Transverse colon (tissue), 4 donors: ENCODE measurements at regions not wholly inside any gene's neighbourhood (a gene's known extent, or its start where the extent isn't known, plus 50 kb on each side); places are given as distances from the start of the nearest gene placed in this dataset.

Source experiments
- DNase-seq: peaks from one replicate; pipeline ENCODE4 v3.0.0-alpha.2; 2019
- H3K27ac ChIP-seq, 4 donors: fragments of 200-600 bp; sonication (generic); 2 replicates each; pipeline ENCODE4 v1.5.1; 2016 to 2018; ENCODE audit warnings: inconsistent platforms in 4 of 4
- H3K27me3 ChIP-seq: fragments of 200-600 bp; sonication (generic); 2 replicates; pipeline ENCODE4 v1.5.1; 2017; ENCODE audit warnings: inconsistent platforms
- H3K36me3 ChIP-seq, 4 donors: fragments of 200-600 bp; sonication (generic); 2 replicates each; pipeline ENCODE4 v1.5.1; 2017 to 2019; ENCODE audit warnings: inconsistent platforms in 4 of 4
- H3K4me1 ChIP-seq, 4 donors: fragments of 200-600 bp; sonication (generic); 2 replicates each; pipeline ENCODE4 v1.5.1; 2017 to 2020; ENCODE audit warnings: inconsistent platforms in 4 of 4
- H3K4me3 ChIP-seq, 4 donors: fragments of 200-600 bp; sonication (generic); 1 replicate in 1 of 4; 2 replicates in 3 of 4; pipeline versions ENCODE4 v1.5.1 to v1.6.1; 2017 to 2019; ENCODE audit warnings: inconsistent platforms in 4 of 4
- H3K9me3 ChIP-seq, 2 donors: fragments of 200-600 bp; sonication (generic); 2 replicates each; pipeline ENCODE4 v1.5.1; 2017 to 2019; ENCODE audit warnings: inconsistent platforms in 2 of 2
- EP300 ChIP-seq: sonication (generic); formaldehyde crosslinking; IDR thresholded peaks from one replicate; pipeline ENCODE4 v1.6.1; 2017; ENCODE audit warnings: antibody characterized with exemption, low read depth
- POLR2A ChIP-seq: fragments of 450-650 bp; IDR thresholded peaks from one replicate; pipeline ENCODE4 v1.6.1; 2016; ENCODE audit warnings: antibody characterized with exemption, mild to moderate bottlenecking, moderate library complexity
- POLR2AphosphoS5 ChIP-seq, 3 donors: sonication (generic); formaldehyde crosslinking; IDR thresholded peaks; one replicate each; pipeline ENCODE4 v1.6.1; 2016; ENCODE audit warnings: antibody characterized with exemption in 3 of 3
- WGBS, 2 donors: methylation state at CpG; one replicate each; pipeline ENCODE4 v1.1.5; 2018; ENCODE audit warnings: low coverage in 1 of 2; 5-methylcytosine and 5-hydroxymethylcytosine counted together
- in situ Hi-C, 4 donors: fragments of 200-750 bp; cut with MboI; loops; one replicate each; pipeline versions ENCODE4 v1.15.0 to v1.15.1; 2017; ENCODE audit warnings: low sequenced_read_pairs in 3 of 4, low pct_ligation_motif_present in 1 of 4, low pct_unique_long_range_greater_than_20kb in 1 of 4
- intact Hi-C: fragments of 100-400 bp; cut with DNase I; formaldehyde crosslinking; loops from one replicate; pipeline ENCODE4 v1.15.1; 2023; ENCODE audit warnings: low total_unique reads
- TF ChIP-seq, protein P1 (sequence below), 5 experiments: fragments of 200-600 bp in 3 of 5; fragments of 450-650 bp in 2 of 5; sonication (generic) in 3 of 5; IDR thresholded peaks; 1 replicate in 2 of 5; 2 replicates in 3 of 5; pipeline ENCODE4 v1.5.1; 2016 to 2017; ENCODE audit warnings: antibody characterized with exemption in 5 of 5, inconsistent platforms in 3 of 5, mild to moderate bottlenecking in 2 of 5, moderate library complexity in 1 of 5

DNA sequence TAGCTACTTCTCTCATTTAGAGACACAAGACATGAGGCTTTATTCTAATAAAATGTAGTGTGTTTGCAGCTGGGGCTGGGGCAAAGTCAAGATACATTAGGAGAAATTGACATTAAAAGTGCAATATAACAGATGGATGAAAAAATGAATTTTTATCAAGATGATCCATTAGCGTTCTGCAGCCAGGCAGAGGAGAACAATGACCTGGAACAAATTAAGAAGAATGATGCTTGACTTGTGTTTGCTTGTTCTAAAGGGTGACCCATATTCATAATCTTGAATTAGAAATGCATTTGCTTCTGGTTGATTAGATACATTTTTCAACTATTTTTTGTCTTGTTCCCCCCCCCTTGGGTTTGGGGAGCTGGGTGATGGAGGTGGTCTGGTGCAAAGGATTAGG, 439.5 kb upstream of the BOD1L1 start:
- H3K4me1 ChIP-seq, result no peaks in the 10 kb centered on the region
- no peak for TF ChIP-seq EP300
- TF ChIP-seq, protein P1, sequence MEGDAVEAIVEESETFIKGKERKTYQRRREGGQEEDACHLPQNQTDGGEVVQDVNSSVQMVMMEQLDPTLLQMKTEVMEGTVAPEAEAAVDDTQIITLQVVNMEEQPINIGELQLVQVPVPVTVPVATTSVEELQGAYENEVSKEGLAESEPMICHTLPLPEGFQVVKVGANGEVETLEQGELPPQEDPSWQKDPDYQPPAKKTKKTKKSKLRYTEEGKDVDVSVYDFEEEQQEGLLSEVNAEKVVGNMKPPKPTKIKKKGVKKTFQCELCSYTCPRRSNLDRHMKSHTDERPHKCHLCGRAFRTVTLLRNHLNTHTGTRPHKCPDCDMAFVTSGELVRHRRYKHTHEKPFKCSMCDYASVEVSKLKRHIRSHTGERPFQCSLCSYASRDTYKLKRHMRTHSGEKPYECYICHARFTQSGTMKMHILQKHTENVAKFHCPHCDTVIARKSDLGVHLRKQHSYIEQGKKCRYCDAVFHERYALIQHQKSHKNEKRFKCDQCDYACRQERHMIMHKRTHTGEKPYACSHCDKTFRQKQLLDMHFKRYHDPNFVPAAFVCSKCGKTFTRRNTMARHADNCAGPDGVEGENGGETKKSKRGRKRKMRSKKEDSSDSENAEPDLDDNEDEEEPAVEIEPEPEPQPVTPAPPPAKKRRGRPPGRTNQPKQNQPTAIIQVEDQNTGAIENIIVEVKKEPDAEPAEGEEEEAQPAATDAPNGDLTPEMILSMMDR (IDR thresholded peaks at IDR 0.05), result no peak
- intact Hi-C loops, result no loop called here
- no peak for DNase-seq
- no peak overlapping the region for H3K4me3 ChIP-seq
- 83 to 86% methylated on average over 1 of the region's 1 CpG for WGBS, 2 donors
- in situ Hi-C loops, result no loop called here
- peaks cover 0 to 2% of the 10 kb centered on the region in 2 donors for H3K9me3 ChIP-seq
- H3K27ac ChIP-seq, result no peak overlapping the region
- H3K27me3 ChIP-seq, result no peaks in the 10 kb centered on the region
- no peaks in the 10 kb centered on the region for H3K36me3 ChIP-seq

DNA sequence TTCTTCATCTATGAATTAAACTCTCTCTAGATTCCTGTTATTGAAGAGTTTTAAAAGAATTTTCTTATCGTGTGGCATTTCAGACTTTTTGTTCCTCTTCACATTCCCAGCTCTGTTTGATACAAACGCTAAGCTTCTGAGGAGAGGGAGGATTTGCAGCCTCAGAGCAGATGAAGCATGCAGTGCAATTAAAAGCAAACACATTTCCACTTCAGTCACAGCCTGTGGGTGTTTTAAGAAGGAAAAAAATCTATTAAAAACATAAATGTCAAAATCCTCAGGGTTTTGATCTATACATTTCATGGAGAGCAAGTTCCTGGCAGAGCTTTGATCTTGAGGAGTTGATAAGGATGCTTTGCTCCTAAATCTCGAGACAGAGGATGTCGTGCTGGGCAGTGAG, 442.4 kb upstream of the BOD1L1 start:
- no peak for DNase-seq
- H3K4me1 ChIP-seq, result no peaks in the 10 kb centered on the region
- no peaks in the 10 kb centered on the region for H3K36me3 ChIP-seq
- peaks cover 11 to 16% of the 10 kb centered on the region in 2 donors for H3K9me3 ChIP-seq
- 63 to 68% methylated on average over 4 of the region's 4 CpGs for WGBS, 2 donors
- TF ChIP-seq POLR2AphosphoS5 (IDR thresholded peaks at IDR 0.05), result no peak
- no peak for TF ChIP-seq EP300
- no peak for TF ChIP-seq POLR2A
- TF ChIP-seq, protein P1 (IDR thresholded peaks at IDR 0.05), result no peak
- no peaks in the 10 kb centered on the region for H3K27me3 ChIP-seq
- no peak overlapping the region for H3K4me3 ChIP-seq
- no peak overlapping the region for H3K27ac ChIP-seq
- in situ Hi-C loops, result no loop called here
- intact Hi-C loops, result no loop called here

DNA sequence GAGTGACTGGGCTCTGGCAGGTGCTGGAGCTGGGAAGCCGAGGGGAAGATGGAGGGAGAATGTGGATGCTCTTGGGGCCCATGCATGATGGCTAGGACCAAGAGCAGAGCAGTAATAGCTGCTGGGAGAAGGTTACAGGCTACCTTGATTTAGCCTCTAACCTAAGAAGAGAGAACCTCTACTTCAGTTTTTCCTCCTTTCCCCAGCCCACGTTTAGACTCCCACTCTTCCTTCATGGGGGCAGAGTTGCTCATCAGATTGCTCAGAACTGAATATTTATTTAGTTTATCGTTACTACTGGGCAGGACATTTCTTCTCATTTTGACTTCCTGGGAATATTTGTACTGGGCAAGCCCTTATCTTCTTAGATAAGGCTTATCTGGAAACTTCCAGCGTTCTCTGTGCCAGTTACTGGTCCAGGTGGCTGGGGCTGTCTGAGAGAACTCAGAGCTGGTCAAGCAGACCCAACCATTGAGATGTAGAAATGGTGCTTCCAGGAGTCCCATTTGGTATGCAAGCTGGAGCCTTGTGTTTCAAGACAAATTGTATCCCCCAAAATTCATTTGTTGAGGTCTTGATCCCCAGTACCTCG, 442.9 kb upstream of the BOD1L1 start:
- H3K27ac ChIP-seq, result no peak overlapping the region
- no peak overlapping the region for H3K4me3 ChIP-seq
- no peak for DNase-seq
- H3K9me3 ChIP-seq, result peaks cover 11 to 16% of the 10 kb centered on the region in 2 donors
- H3K36me3 ChIP-seq, result no peaks in the 10 kb centered on the region
- H3K4me1 ChIP-seq, result no peaks in the 10 kb centered on the region
- in situ Hi-C loops, result no loop called here
- 25 to 41% methylated on average over 2 to 5 of the region's 5 CpGs for WGBS, 2 donors
- intact Hi-C loops, result no loop called here
- no peaks in the 10 kb centered on the region for H3K27me3 ChIP-seq
- TF ChIP-seq, protein P1 (IDR thresholded peaks at IDR 0.05), result no peak
- TF ChIP-seq EP300, result no peak
- no peak for TF ChIP-seq POLR2A
- TF ChIP-seq POLR2AphosphoS5 (IDR thresholded peaks at IDR 0.05), result no peak

DNA sequence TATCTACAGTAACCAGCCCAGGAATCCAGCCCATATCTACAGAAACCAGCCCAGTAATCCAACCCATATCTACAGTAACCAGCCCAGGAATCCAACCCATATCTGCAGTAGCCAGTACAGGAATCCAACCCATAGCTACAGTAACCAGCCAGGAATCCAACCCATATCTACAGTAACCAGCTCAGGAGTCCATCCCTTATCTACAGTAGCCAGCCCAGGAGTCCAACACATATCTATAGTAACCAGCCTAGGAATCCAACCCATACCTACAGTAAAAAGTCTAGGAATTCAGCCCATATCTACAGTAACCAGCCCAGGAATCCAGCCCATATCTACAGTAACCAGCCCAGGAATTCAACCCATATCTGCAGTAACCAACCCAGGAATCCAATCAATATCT, 445.0 kb upstream of the BOD1L1 start:
- no peak for TF ChIP-seq POLR2A
- no peak for TF ChIP-seq EP300
- TF ChIP-seq POLR2AphosphoS5 (IDR thresholded peaks at IDR 0.05), result no peak
- TF ChIP-seq, protein P1 (IDR thresholded peaks at IDR 0.05), result no peak
- no peaks in the 10 kb centered on the region for H3K4me1 ChIP-seq
- no peaks in the 10 kb centered on the region for H3K27me3 ChIP-seq
- DNase-seq, result no peak
- H3K27ac ChIP-seq, result no peak overlapping the region
- peaks cover 11 to 16% of the 10 kb centered on the region in 2 donors for H3K9me3 ChIP-seq
- in situ Hi-C loops (no loop called here), intact Hi-C loops (no loop called here)
- no peak overlapping the region for H3K4me3 ChIP-seq
- no peaks in the 10 kb centered on the region for H3K36me3 ChIP-seq
